ENCODE measurements at regions not wholly inside any gene's neighbourhood (a gene's known extent, or its start where the extent isn't known, plus 50 kb on each side); places are given as distances from the start of the nearest gene placed in this dataset.

- TF ChIP-seq ZNF263 (CRISPR knock-in tag; IDR thresholded peaks at IDR 0.05) (no peak), TP53 (CRISPR knock-in tag; conservative IDR thresholded peaks at IDR 0.05) (no peak), NR2C2 (CRISPR knock-in tag; IDR thresholded peaks at IDR 0.05; ENCODE audit: borderline replicate concordance) (no peak), ZFP37 (CRISPR knock-in tag; IDR thresholded peaks at IDR 0.05; ENCODE audit: borderline replicate concordance) (no peak)
Observed at GRCh38 chr7:142347091-142347490, 89.2 kb upstream of the PRSS58 start.
